ENCODE measurements at regions not wholly inside any gene's neighbourhood (a gene's known extent, or its start where the extent isn't known, plus 50 kb on each side); places are given as distances from the start of the nearest gene placed in this dataset.
"Not testable (repeated sequence)": the region's sequence is repeated elsewhere in the genome, so short reads cannot be mapped to it uniquely, and the experiment has no call there.

- Histone ChIP-seq H3K4me3 (no peak overlapping the region), H3K27ac (no peak overlapping the region), H3K36me3 (no peaks in the 10 kb centered on the region), H3K9me3 (no peaks in the 10 kb centered on the region), H3K27me3 (replicated peaks; ENCODE audit: insufficient read depth) (no peaks in the 10 kb centered on the region), H3K4me1 (replicated peaks) (no peaks in the 10 kb centered on the region)
- 51% methylated on average over 10 of the region's 10 CpGs for WGBS
- no peak for TF ChIP-seq CTCF (IDR thresholded peaks at IDR 0.05)
- TF ChIP-seq POLR2AphosphoS5 (IDR thresholded peaks at IDR 0.05), result peak; percentile 9
- DNase-seq (ENCODE audit: low spot score), result peak; percentile 11
- intact Hi-C loops (cut with DNase I), result no loop called here
Observed at GRCh38 chr3:150345021-150345538, 63.0 kb upstream of the TSC22D2 start.

GRCh38 chr3:150344079-150344759, 63.9 kb upstream of the TSC22D2 start:
- Histone ChIP-seq H3K9me3 (no peaks in the 10 kb centered on the region), H3K27me3 (replicated peaks; ENCODE audit: insufficient read depth) (no peaks in the 10 kb centered on the region), H3K36me3 (no peaks in the 10 kb centered on the region), H3K4me3 (no peak overlapping the region), H3K4me1 (replicated peaks) (no peaks in the 10 kb centered on the region), H3K27ac (no peak overlapping the region)
- 31% methylated on average over 8 of the region's 8 CpGs for WGBS
- TF ChIP-seq CTCF (IDR thresholded peaks at IDR 0.05) (no peak), POLR2A (IDR thresholded peaks at IDR 0.05) (no peak), POLR2AphosphoS5 (IDR thresholded peaks at IDR 0.05) (no peak)
- no peak for DNase-seq (ENCODE audit: low spot score)
- intact Hi-C loops (cut with DNase I), result no loop called here

- Histone ChIP-seq H3K36me3 (no peaks in the 10 kb centered on the region), H3K4me1 (replicated peaks) (no peaks in the 10 kb centered on the region), H3K27ac (no peak overlapping the region), H3K9me3 (no peaks in the 10 kb centered on the region), H3K4me3 (no peak overlapping the region), H3K27me3 (replicated peaks; ENCODE audit: insufficient read depth) (no peaks in the 10 kb centered on the region)
- TF ChIP-seq CTCF (IDR thresholded peaks at IDR 0.05) (no peak), POLR2A (IDR thresholded peaks at IDR 0.05) (no peak), POLR2AphosphoS5 (IDR thresholded peaks at IDR 0.05) (no peak)
- 92% methylated on average over 2 of the region's 2 CpGs for WGBS
- intact Hi-C loops (cut with DNase I), result no loop called here
- DNase-seq (ENCODE audit: low spot score), result no peak
Observed at GRCh38 chr3:150342896-150343467, 65.1 kb upstream of the TSC22D2 start.

GRCh38 chr3:150341891-150342290, 66.2 kb upstream of the TSC22D2 start:
- Histone ChIP-seq H3K27me3 (replicated peaks; ENCODE audit: insufficient read depth) (no peaks in the 10 kb centered on the region), H3K9me3 (no peaks in the 10 kb centered on the region), H3K4me1 (replicated peaks) (no peaks in the 10 kb centered on the region), H3K27ac (no peak overlapping the region), H3K36me3 (no peaks in the 10 kb centered on the region), H3K4me3 (no peak overlapping the region)
- no peak for DNase-seq (ENCODE audit: low spot score)
- TF ChIP-seq POLR2A (IDR thresholded peaks at IDR 0.05) (no peak), POLR2AphosphoS5 (IDR thresholded peaks at IDR 0.05) (no peak)
- WGBS, result 86% methylated on average over 3 of the region's 3 CpGs
- intact Hi-C loops (cut with DNase I), result no loop called here

GRCh38 chr3:150336363-150336762, 71.7 kb upstream of the TSC22D2 start:
- H3K27ac ChIP-seq; DNase-seq (ENCODE audit: low spot score); H3K4me3 ChIP-seq; H3K4me1 ChIP-seq (replicated peaks); H3K9me3 ChIP-seq; H3K27me3 ChIP-seq (replicated peaks; ENCODE audit: insufficient read depth); H3K36me3 ChIP-seq; intact Hi-C loops (cut with DNase I): not testable (repeated sequence)
- 97% methylated on average over 9 of the region's 9 CpGs for WGBS

GRCh38 chr3:150335631-150336030, 72.5 kb upstream of the TSC22D2 start:
- Histone ChIP-seq H3K9me3 (no peaks in the 10 kb centered on the region), H3K4me3 (no peak overlapping the region), H3K27me3 (replicated peaks; ENCODE audit: insufficient read depth) (no peaks in the 10 kb centered on the region), H3K4me1 (replicated peaks) (no peaks in the 10 kb centered on the region), H3K36me3 (no peaks in the 10 kb centered on the region), H3K27ac (no peak overlapping the region)
- no peak for DNase-seq (ENCODE audit: low spot score)
- 60% methylated on average over 2 of the region's 2 CpGs for WGBS
- TF ChIP-seq POLR2AphosphoS5 (IDR thresholded peaks at IDR 0.05), result no peak
- TF ChIP-seq POLR2A (IDR thresholded peaks at IDR 0.05), result no peak
- TF ChIP-seq CTCF (IDR thresholded peaks at IDR 0.05), result no peak
- intact Hi-C loops (cut with DNase I), result no loop called here
